SK-N-SH (cell line): ENCODE measurements at regions not wholly inside any gene's neighbourhood (a gene's known extent, or its start where the extent isn't known, plus 50 kb on each side); places are given as distances from the start of the nearest gene placed in this dataset.

Experiments used
- CTCF ChIA-PET: fragments of 300-600, 350-600 bp; formaldehyde crosslinking; extraction: SDS; loops from one replicate; lab custom pipeline; 2021; lab: Yijun Ruan, JAX
- POLR2A ChIA-PET: fragments of 350-600 bp; sonication (Branson Sonifier 250); formaldehyde crosslinking; extraction: SDS; loops from one replicate; lab custom pipeline; 2020; ENCODE audit warnings: antibody characterized with exemption, inconsistent platforms; lab: Yijun Ruan, JAX
- DNase-seq: peaks from one replicate; pipeline ENCODE4 v3.0.0; 2012
- H2AFZ ChIP-seq: fragments of 200-600 bp; sonication (generic); 2 replicates; pipeline ENCODE4 v1.8.1; 2016; ENCODE audit warnings: antibody characterized with exemption, mild to moderate bottlenecking, low read depth
- H3F3A ChIP-seq: fragments of 200-600 bp; sonication (generic); replicated peaks from 2 replicates; pipeline ENCODE3; 2016; ENCODE audit warnings: antibody characterized with exemption, mild to moderate bottlenecking; ENCODE audit not compliant: insufficient read depth
- H3K27ac ChIP-seq, 2 experiments: fragments of 200-500 bp in 1 of 2; fragments of 200-600 bp in 1 of 2; sonication (Bioruptor generic) in 1 of 2; sonication (generic), shearing (Covaris generic) in 1 of 2; 2 replicates each; pipeline versions ENCODE4 v1.5.1 to v1.6.1; 2014 to 2016; ENCODE audit warnings: low read depth in 2 of 2, inconsistent platforms in 1 of 2, low read length in 1 of 2, mild to moderate bottlenecking in 1 of 2, mixed read lengths in 1 of 2
- H3K27me3 ChIP-seq: fragments of 200-600 bp; sonication (generic), shearing (Covaris generic); 2 replicates; pipeline ENCODE4 v1.6.1; 2016; ENCODE audit warnings: mixed run types; ENCODE audit not compliant: insufficient read depth
- H3K36me3 ChIP-seq, 2 experiments: fragments of 200-500 bp in 1 of 2; fragments of 200-600 bp in 1 of 2; sonication (Bioruptor generic) in 1 of 2; sonication (generic) in 1 of 2; replicated peaks in 1 of 2; 2 replicates each; pipeline versions ENCODE3 to v1.5.1; 2014 to 2016; ENCODE audit warnings: low read length in 1 of 2, mild to moderate bottlenecking in 1 of 2; ENCODE audit not compliant: insufficient read depth in 2 of 2, control insufficient read depth in 1 of 2
- H3K4me1 ChIP-seq, 2 experiments: fragments of 200-500 bp in 1 of 2; fragments of 200-600 bp in 1 of 2; sonication (Bioruptor generic) in 1 of 2; sonication (generic), shearing (Covaris generic) in 1 of 2; 2 replicates each; pipeline versions ENCODE4 v1.5.1 to v1.6.1; 2014 to 2016; ENCODE audit warnings: low read depth in 1 of 2, low read length in 1 of 2, mixed run types in 1 of 2; ENCODE audit not compliant: insufficient read depth in 2 of 2, control insufficient read depth in 1 of 2
- H3K4me2 ChIP-seq: fragments of 200-600 bp; sonication (generic), shearing (Covaris generic); 2 replicates; pipeline ENCODE4 v1.6.1; 2017; ENCODE audit warnings: mixed run types
- H3K4me3 ChIP-seq, 2 experiments: fragments of 200-500 bp in 1 of 2; fragments of 200-600 bp in 1 of 2; sonication (Bioruptor generic) in 1 of 2; sonication (generic), shearing (Covaris generic) in 1 of 2; 2 replicates each; pipeline versions ENCODE4 v1.5.1 to v1.8.1; 2014 to 2016; ENCODE audit warnings: low read depth in 2 of 2, inconsistent platforms in 1 of 2, low read length in 1 of 2, mild to moderate bottlenecking in 1 of 2, mixed read lengths in 1 of 2, moderate library complexity in 1 of 2
- H3K79me2 ChIP-seq: fragments of 200-600 bp; sonication (generic); 2 replicates; pipeline ENCODE4 v1.8.1; 2017; ENCODE audit warnings: mild to moderate bottlenecking; ENCODE audit not compliant: insufficient read depth
- H3K9ac ChIP-seq: fragments of 200-600 bp; sonication (generic); 2 replicates; pipeline ENCODE4 v1.6.1; 2017; ENCODE audit warnings: mixed run types
- H3K9me2 ChIP-seq: fragments of 200-600 bp; sonication (generic); 2 replicates; pipeline ENCODE4 v1.6.1; 2017; ENCODE audit warnings: mixed run types
- H3K9me3 ChIP-seq: fragments of 200-600 bp; sonication (generic); 2 replicates; pipeline ENCODE4 v1.6.1; 2017; ENCODE audit warnings: mixed run types, mild to moderate bottlenecking, moderate library complexity
- H4K20me1 ChIP-seq: fragments of 200-600 bp; sonication (generic); 2 replicates; pipeline ENCODE4 v1.6.1; 2017; ENCODE audit warnings: mild to moderate bottlenecking, mixed run types; ENCODE audit not compliant: insufficient read depth
- CTCF ChIP-seq: fragments of 200-600 bp; sonication (generic); IDR thresholded peaks from 2 replicates; pipeline ENCODE4 v1.6.1; 2017; ENCODE audit warnings: antibody characterized with exemption, mild to moderate bottlenecking, moderate library complexity
- ELF1 ChIP-seq: IDR thresholded peaks from 2 replicates; pipeline ENCODE4 v1.4.0; 2012
- FOSL2 ChIP-seq: IDR thresholded peaks from 2 replicates; pipeline ENCODE4 v1.4.0; 2012; ENCODE audit warnings: low read depth, mild to moderate bottlenecking, moderate library complexity, borderline replicate concordance
- FOXJ3 ChIP-seq: sonication (generic); formaldehyde crosslinking; IDR thresholded peaks from 2 replicates; pipeline ENCODE4 v1.5.1; 2020; ENCODE audit warnings: mild to moderate bottlenecking, missing genetic modification reagents
- FOXM1 ChIP-seq: IDR thresholded peaks from 2 replicates; pipeline ENCODE4 v1.4.0; 2012; ENCODE audit warnings: low read depth, mild to moderate bottlenecking
- GATA2 ChIP-seq: sonication (generic); formaldehyde crosslinking; IDR thresholded peaks from 2 replicates; pipeline ENCODE4 v1.5.0; 2020; ENCODE audit warnings: mild to moderate bottlenecking, missing genetic modification reagents
- IRF3 ChIP-seq: fragments of 150-350 bp; IDR thresholded peaks from 2 replicates; pipeline ENCODE4 v1.6.1; 2016; ENCODE audit warnings: mild to moderate bottlenecking, low read depth, low read length
- JUND ChIP-seq: IDR thresholded peaks from 2 replicates; pipeline ENCODE4 v1.4.0; 2012
- MAX ChIP-seq: IDR thresholded peaks from 2 replicates; pipeline ENCODE4 v1.4.0; 2012; ENCODE audit warnings: low read depth
- MEF2A ChIP-seq: IDR thresholded peaks from 2 replicates; pipeline ENCODE4 v1.4.0; 2012; ENCODE audit warnings: low read depth, borderline replicate concordance
- NFIC ChIP-seq: IDR thresholded peaks from 2 replicates; pipeline ENCODE4 v1.4.0; 2012; ENCODE audit warnings: borderline replicate concordance
- POLR2AphosphoS5 ChIP-seq: IDR thresholded peaks from 2 replicates; pipeline ENCODE4 v1.6.1; 2012; ENCODE audit warnings: low read depth, low read length
- RAD21 ChIP-seq: IDR thresholded peaks from 2 replicates; pipeline ENCODE4 v1.6.1; 2012; ENCODE audit warnings: mild to moderate bottlenecking, low read length
- RFX5 ChIP-seq: IDR thresholded peaks from 2 replicates; pipeline ENCODE4 v1.6.1; 2012; ENCODE audit warnings: mild to moderate bottlenecking, improper control_type of control experiment, low read length
- RXRA ChIP-seq: IDR thresholded peaks from 2 replicates; pipeline ENCODE4 v1.4.0; 2012; ENCODE audit warnings: low read depth, mild to moderate bottlenecking, borderline replicate concordance
- TAF1 ChIP-seq: IDR thresholded peaks from 2 replicates; pipeline ENCODE4 v1.6.1; 2012; ENCODE audit warnings: low read depth, mild to moderate bottlenecking, low read length, moderate library complexity, borderline replicate concordance
- TCF12 ChIP-seq: IDR thresholded peaks from 2 replicates; pipeline ENCODE4 v1.4.0; 2012
- TEAD4 ChIP-seq: IDR thresholded peaks from 2 replicates; pipeline ENCODE4 v1.4.0; 2012; ENCODE audit warnings: mild to moderate bottlenecking, borderline replicate concordance; ENCODE audit not compliant: insufficient read depth
- WGBS: methylation state at CpG from one replicate; pipeline ENCODE4 v1.1.6; 2017; ENCODE audit warnings: low lambda C conversion rate; 5-methylcytosine and 5-hydroxymethylcytosine counted together
- TF ChIP-seq, protein P1 (sequence below): fragments of 150-350 bp; IDR thresholded peaks from 2 replicates; pipeline ENCODE4 v1.6.1; 2017; ENCODE audit warnings: antibody characterized with exemption, low read length, low read depth, borderline replicate concordance

- CTCF ChIA-PET: no interaction called here
These were observed 330.2 kb downstream of the DIPK2A start for GRCh38 chr3:144301863-144302262.

More at GRCh38 chr3:144301863-144302262, 330.2 kb downstream of the DIPK2A start:
- H3K9me3 ChIP-seq: no peaks in the 10 kb centered on the region
- no peaks in the 10 kb centered on the region for H3K36me3 ChIP-seq
- 0% methylated on average over 1 of the region's 1 CpG for WGBS
- H4K20me1 ChIP-seq: no peaks in the 10 kb centered on the region
- no peaks in the 10 kb centered on the region for H3K9me2 ChIP-seq
- H3K9ac ChIP-seq: no peak overlapping the region
- no peaks in the 10 kb centered on the region for H3K79me2 ChIP-seq
- no peak overlapping the region for H2AFZ ChIP-seq
- no peaks in the 10 kb centered on the region for H3K27me3 ChIP-seq
- H3K4me1 ChIP-seq: no peaks in the 10 kb centered on the region
- no peak overlapping the region for H3K4me3 ChIP-seq
- no peak for TF ChIP-seq FOSL2
- TF ChIP-seq CTCF: no peak
- TF ChIP-seq IRF3: no peak
- TF ChIP-seq MEF2A: no peak
- no peak for TF ChIP-seq MAX
- TF ChIP-seq FOXJ3 (CRISPR knock-in tag): no peak
- no peak for TF ChIP-seq ELF1
- TF ChIP-seq POLR2AphosphoS5: no peak
- no peak for TF ChIP-seq TEAD4
- TF ChIP-seq RAD21: no peak
- TF ChIP-seq TCF12: no peak
- TF ChIP-seq TAF1: no peak
- TF ChIP-seq, protein P1, sequence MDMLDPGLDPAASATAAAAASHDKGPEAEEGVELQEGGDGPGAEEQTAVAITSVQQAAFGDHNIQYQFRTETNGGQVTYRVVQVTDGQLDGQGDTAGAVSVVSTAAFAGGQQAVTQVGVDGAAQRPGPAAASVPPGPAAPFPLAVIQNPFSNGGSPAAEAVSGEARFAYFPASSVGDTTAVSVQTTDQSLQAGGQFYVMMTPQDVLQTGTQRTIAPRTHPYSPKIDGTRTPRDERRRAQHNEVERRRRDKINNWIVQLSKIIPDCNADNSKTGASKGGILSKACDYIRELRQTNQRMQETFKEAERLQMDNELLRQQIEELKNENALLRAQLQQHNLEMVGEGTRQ: no peak
- TF ChIP-seq RFX5: no peak
- no peak for TF ChIP-seq FOXM1
- no peak for TF ChIP-seq RXRA
- no peak for TF ChIP-seq GATA2 (CRISPR knock-in tag)
- TF ChIP-seq NFIC: no peak
- TF ChIP-seq JUND: no peak
- no peak overlapping the region for H3K27ac ChIP-seq
- DNase-seq: no peak
- no peaks in the 10 kb centered on the region for H3F3A ChIP-seq
- no peak overlapping the region for H3K4me2 ChIP-seq
- POLR2A ChIA-PET: no interaction called here
